Heart left ventricle (tissue), 13 donors: ENCODE measurements at regions not wholly inside any gene's neighbourhood (a gene's known extent, or its start where the extent isn't known, plus 50 kb on each side); places are given as distances from the start of the nearest gene placed in this dataset.

Source experiments
- CTCF ChIP-seq, 12 donors: fragments of 200-600 bp; sonication (generic) in 4 of 12; IDR thresholded peaks; one replicate each; pipeline versions ENCODE4 v1.5.0 to v1.8.0; 2018 to 2022; ENCODE audit warnings: antibody characterized with exemption in 12 of 12, mild to moderate bottlenecking in 5 of 12
- POLR2A ChIP-seq, 2 donors: fragments of 450-650 bp; IDR thresholded peaks; one replicate each; pipeline ENCODE4 v1.6.1; 2017; ENCODE audit warnings: antibody characterized with exemption in 2 of 2, mild to moderate bottlenecking in 2 of 2, moderate library complexity in 2 of 2
- donor health status: ischemic (EF 13 %, LVEDD 7.1; RV severe dilation, severe dysfunction).
- donor health status: DM: no; HTN: yes; CAD: no.
- donor health status: DM: no; HTN: no; CAD: no.
- donor health status: ischemic (EF 25% LVEDD 6.9; RV normal size, moderate dysfunction).
- donor health status: ischemic (EF 25% LVEDD 5.7; RV mildly dilated, moderate dysfunction).
- donor health status: ischemic (EF 35%, LVEDD 5.7; RV mildly dilated, moderate dysfunction).
- donor health status: nonischemic (EF 11% LVEDD 7.7; RV severe dilation, severe dysfunction).
- donor health status: DM: yes; HTN: yes; CAD: no.
- donor health status: PGD.
- donor health status: ischemic (EF 29% LVEDD 5.4; RV normal size, mild dysfunction).
- donor health status: nonischemic (EF 23%, LVEDD 6.1; RV moderate dilation, normal function).

GRCh38 chr2:194824450-194824849 is 832.6 kb upstream of the SLC39A10 start:
- TF ChIP-seq CTCF (IDR thresholded peaks at IDR 0.05) (no peak), POLR2A (IDR thresholded peaks at IDR 0.05) (no peak)
